OCI-LY1 (cell line): ENCODE measurements at regions not wholly inside any gene's neighbourhood (a gene's known extent, or its start where the extent isn't known, plus 50 kb on each side); places are given as distances from the start of the nearest gene placed in this dataset.

ENCODE experiments used
- EZH2 ChIP-seq: fragments of 200-600 bp; sonication (generic), shearing (Covaris generic); IDR thresholded peaks from 2 replicates; pipeline ENCODE4 v1.8.0; 2017; ENCODE audit warnings: borderline replicate concordance, mixed run types, mild to moderate bottlenecking, antibody characterized with exemption, low read length, moderate library complexity, mixed read lengths
- TF ChIP-seq, protein P1 (sequence below): fragments of 200-600 bp; sonication (generic), shearing (Covaris generic); IDR thresholded peaks from 2 replicates; pipeline ENCODE4 v1.5.1; 2017; ENCODE audit warnings: mild to moderate bottlenecking, antibody characterized with exemption, low read length, moderate library complexity, mixed read lengths

- no peak for TF ChIP-seq EZH2
- TF ChIP-seq, protein P1, sequence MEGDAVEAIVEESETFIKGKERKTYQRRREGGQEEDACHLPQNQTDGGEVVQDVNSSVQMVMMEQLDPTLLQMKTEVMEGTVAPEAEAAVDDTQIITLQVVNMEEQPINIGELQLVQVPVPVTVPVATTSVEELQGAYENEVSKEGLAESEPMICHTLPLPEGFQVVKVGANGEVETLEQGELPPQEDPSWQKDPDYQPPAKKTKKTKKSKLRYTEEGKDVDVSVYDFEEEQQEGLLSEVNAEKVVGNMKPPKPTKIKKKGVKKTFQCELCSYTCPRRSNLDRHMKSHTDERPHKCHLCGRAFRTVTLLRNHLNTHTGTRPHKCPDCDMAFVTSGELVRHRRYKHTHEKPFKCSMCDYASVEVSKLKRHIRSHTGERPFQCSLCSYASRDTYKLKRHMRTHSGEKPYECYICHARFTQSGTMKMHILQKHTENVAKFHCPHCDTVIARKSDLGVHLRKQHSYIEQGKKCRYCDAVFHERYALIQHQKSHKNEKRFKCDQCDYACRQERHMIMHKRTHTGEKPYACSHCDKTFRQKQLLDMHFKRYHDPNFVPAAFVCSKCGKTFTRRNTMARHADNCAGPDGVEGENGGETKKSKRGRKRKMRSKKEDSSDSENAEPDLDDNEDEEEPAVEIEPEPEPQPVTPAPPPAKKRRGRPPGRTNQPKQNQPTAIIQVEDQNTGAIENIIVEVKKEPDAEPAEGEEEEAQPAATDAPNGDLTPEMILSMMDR = no peak
Observed at GRCh38 chr18:43744960-43745745, 467.9 kb upstream of the SYT4 start.
